Astrocyte of the hippocampus (primary cell): ENCODE measurements at regions not wholly inside any gene's neighbourhood (a gene's known extent, or its start where the extent isn't known, plus 50 kb on each side); places are given as distances from the start of the nearest gene placed in this dataset.

Experiments
- DNase-seq: peaks from one replicate; pipeline ENCODE4 v3.0.0; 2011; ENCODE audit warnings: low read depth, low spot score

DNA sequence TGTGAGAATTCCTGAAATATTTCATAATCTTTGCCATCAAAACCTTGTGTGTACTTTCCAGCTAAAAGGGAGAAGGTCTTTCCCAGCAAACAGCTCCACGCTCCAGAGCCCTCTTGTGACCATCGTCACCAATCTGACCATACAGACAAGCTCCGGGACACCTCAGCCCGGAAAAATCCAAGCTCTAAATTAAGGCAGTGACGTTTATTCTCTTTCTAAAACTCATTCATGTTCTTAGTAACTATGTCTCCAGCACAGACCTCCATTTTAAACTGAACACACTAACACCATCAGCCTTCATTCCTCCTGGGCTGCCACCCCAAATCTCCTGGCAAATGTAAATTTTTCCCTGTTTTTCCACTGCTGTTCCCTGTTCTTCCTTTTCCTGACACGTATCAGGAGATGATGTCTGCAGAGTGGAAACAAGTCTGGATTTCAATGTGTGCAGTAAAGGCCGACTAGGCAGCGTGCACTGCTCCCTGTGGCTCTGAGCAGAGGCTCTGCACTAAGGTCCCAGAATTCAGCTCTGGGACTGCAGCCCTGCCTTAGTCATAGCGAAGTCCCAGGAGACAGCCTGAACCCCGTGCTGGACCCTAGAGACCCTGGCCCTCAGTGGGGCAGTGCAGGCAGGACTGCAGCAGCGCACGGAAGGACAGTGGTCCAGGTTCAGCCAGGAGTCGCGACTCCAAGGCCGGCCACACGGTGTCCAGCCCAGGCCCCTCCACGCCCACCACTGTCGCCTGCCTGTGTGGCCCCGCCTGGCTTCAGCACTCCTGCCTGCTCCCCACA, 452.5 kb upstream of the SALL3 start:
- peak; percentile 45 for DNase-seq

DNA sequence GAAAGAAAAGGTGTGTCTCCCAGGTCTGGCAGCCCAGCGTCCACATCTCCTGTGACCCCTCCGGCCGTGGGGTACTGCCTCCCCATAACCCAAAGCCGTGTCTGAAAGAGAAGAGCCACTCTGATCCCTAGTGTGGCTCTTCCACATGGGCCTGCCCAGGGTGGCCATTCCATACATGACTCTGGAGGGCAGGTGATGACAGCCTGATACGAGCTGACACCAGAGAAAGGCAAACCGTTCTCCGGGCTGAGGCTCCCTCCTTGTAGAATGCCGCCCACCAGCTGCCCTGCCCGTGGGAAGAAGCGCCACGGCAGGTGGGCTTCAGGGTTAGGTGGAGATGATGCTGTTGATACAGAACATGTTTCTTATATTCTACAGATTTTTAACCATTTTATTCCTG, 451.6 kb upstream of the SALL3 start:
- DNase-seq: no peak

DNA sequence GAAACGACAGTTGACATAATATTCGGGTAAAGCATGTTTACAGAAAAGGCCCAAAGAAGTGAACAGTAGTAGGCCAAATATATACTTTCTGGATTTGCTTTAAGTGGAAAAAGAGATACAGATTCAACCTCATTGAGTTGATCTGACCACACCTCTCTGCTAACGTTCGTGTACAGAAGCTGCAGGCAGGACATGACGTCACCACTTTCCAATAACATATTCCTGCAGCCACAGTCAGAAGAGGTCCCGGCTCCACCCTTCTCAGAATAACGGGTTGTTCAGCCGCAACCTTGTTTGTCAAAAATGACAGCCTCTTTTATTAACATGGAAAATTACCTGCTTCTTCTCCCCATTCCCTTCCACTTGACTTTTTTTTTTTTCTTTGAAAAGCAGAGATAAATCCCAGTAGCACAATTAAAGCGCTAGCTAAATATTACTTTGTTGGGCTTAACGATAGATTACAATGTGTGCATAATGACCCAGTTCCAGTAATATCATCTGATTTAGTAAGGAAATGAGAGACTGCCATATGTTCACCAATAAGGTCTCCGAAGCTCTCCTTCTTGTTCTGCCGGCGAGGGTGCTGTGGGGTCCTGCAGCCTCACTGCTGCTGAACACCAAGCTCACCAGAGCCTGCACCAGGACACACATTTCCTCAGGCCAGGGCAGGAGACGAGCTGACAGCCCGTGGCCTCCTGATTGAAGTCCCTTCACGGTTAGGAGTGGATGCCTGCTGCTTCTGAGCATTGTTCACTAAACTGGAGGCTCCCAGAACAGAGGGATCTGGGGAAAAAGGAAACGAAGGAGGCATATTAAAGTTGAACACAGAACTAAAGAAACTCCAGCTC, 451.0 kb upstream of the SALL3 start:
- DNase-seq: peak; percentile 16

DNA sequence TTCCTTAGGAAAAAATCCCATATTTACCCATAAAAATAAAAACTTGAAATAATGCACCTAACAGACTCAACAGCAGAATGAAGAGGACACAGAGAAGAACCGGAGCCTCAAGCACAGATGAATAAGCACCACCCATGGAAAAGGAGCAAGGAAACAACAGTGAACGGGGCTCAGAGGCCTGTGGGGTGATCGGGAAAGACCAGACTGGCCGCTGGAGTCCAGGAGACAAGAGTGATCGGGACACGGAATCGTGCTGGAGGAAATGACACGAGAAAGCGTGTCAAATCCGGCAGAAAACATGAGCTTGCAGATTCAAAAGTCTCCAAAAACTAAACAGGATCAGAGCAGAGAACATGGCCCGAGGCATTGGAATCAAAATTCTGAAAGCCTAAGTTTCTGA, 448.0 kb upstream of the SALL3 start:
- no peak for DNase-seq

DNA sequence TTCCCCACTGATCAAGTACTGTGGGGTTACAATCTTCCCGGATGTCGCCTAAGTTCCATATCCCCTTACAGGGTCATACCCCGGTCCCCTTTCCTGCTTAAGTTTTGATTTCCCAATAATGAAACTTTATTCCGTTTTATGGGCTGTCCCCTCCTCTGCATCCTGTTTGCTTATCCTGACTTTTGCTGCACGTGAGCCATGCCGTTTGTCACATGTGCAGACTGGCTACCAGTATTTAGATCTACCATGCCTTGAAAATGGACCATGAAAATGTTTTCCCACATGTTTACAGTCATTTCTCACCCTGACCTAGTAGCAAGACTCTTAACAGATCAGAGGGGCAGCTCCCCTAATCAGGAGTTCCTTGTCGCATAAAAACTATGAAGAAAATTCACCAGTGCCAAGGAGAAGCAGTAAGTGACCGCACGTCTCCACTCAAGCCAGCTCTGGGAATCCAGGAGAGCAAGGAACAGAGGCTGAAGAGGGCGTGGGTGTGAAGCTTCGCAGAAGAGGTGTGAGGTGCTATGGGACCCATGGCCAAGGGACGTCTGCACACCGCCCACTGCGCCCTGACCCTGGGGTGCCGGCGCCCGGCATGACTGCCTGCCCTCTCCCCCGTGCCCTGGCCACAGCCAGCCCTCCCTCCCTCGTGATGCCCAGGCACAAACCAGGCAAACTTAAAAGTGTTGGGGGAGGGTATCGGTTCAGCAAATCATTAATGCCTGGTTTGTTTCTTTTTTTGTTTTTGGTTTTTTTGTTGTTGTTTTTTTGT, 440.8 kb upstream of the SALL3 start:
- no peak for DNase-seq

DNA sequence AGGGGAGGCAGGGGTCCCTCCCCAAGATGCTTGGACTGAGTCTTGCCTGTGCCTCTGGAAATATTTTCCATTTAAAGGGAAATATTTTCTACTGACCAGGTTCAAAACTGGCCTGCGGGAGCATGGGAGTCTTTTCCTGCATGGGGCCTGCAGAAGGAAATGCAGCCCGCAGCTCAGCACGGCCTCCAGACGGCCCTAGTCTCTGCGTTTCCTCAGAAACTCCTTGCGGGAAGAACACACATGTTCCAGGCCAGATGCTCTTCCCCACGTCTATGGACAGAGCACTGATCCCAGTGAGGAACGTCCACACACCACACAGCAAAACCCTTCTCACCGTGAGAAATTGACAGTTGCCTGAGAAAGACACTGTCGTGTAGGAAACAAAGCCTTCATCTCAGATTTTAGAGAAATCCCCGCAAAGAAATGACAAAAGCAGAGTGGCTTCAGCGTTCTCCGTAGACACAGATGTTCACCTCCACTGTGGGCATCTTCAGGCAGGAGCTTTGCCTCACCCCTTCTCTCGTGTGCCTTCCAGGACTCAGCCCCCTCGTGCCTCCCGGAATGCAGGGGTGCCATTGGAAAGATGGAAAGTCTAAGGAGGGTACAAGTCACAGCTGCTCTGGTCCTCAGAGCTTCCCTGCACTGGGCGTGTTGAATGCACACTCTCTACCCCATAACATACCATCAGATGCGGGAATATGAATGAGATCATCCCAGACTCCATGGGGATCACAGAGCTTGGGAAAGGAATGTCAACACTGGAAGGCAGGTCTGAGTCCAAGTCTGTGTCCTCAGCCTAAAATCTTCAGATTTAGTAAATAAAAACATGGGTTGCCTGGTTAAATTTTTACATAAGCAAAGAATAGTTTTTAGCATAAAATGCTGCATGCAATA, 438.7 kb upstream of the SALL3 start:
- peak; percentile 16 for DNase-seq

DNA sequence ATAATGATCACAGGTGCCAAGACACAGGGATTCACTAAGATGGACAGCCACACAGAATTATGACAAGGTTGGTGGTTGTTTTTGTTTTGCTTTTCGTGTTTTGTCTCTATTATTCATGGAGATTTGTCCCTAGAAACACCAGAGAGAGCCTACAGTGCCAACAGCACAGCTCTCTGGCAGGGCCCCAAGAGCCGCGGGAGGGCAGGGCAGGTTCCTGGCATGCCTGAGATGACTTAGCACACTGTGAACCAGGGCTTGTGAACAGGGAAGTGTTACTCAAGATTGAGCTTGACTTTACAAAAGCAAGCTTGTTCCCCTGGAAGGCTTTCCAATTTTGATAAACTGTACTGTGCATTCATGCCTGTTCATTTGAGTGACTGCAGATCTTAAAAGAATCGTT, 437.4 kb upstream of the SALL3 start:
- DNase-seq: peak; percentile 95

DNA sequence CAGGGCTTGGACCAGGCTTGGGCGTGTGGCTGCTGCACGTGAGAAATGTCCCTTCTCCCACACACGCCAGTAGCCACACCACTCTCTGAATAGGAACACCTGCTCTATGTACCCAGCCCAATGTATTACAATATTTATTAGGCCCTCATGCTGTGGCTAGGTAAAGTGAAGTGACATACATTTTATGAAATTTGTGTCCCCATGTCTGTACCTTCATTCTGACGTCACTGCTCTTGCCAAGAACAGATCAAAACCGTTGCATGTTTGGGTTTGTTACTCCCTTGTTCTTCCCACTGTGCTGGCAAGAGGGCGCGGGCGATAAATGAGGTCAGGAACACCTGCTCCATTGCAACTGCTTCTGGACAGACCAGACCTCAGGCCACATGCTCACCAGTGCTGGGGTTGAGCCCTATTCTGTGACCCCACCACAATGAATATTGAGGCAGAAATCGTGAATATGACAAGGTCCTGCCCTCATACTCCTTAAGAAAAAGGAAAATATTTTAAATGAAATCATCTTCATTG, 436.4 kb upstream of the SALL3 start:
- no peak for DNase-seq

DNA sequence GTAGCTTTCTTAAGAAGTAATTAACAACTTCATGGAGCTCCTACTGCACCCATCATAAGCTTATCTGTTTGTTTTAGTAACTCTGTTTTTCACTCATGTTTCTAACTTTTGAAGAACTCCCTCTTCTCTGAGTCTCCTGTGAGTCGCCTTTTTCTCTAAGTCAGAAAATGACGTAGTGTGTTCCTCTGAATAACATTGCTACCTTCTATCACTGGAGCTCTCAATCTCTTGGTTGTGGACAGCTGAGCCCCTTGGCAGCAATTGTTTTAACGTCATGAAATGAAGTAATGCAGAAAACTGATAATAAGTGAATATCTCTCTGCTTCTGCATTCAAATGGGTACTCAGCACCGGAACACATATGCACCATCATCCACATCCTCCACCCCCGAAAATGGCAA, 433.3 kb upstream of the SALL3 start:
- DNase-seq: no peak

DNA sequence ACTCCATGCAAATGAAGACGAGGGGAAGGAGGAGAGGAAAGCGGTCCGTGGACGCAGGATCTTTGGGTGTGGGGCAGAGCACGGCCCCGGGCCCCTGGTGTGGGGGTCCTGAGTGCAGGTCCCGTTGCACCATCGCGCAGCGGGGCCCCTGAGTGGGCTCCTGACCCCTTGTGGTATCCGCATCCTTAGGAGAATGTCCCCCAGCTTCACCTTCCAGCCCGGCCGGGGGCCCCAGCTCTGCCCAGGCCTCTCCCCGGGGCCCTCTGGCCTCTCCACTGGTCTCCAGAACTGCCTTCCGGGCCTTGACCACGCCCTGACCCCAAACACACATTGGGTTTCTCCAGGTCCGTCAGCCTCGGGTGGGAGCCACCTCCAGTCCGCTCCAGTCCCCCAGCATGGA, 431.8 kb upstream of the SALL3 start:
- DNase-seq: no peak

DNA sequence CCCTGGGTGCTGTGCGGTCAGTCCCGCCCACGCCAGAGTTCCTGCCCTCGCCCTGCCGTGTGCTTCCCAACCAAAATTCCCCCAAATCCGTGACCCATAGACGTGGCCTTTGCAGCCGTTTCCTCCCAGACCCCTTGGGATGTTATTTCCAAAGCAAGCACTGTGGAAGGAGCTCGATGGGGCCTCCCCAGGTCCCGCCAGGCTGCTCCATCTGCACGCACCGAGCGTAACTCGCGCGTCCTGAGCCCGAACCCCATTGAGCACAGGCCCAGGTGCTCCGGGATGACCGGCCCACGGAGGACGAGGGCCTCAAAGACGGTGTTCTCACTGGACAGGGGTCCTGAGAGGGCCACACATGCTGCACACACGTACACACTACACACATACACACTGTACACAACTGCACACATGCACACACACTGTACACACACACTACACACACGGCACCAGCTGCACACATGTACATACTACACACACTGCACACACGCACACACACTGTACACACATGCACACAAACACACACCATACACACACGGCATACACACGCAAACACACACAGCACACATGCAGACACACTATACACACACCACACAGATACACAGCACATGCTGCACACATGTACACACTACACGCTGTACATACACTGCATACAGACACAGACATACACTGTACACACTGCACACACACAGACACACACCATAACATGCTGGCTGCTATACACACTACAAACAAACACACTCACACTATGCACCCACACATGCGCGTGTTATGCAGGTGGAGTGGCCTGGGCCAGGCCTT, 431.2 kb upstream of the SALL3 start:
- DNase-seq: no peak

DNA sequence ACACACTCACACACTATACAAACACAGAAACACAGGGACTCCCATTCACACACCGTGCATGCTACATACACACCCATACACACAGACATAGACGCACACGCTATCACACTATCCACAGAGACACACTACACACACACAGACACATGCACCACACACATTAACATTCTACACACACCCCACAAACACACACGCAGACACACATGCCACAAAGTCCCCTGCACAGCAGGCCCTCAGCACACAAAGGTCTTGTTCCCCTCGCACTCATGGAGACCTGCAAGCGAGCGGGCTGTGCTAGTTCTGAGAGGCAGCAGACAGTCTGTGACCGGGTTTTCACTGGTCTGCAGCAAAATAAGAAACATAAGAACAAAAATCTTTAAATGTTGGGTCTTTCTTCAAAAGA, 429.6 kb upstream of the SALL3 start:
- no peak for DNase-seq

DNA sequence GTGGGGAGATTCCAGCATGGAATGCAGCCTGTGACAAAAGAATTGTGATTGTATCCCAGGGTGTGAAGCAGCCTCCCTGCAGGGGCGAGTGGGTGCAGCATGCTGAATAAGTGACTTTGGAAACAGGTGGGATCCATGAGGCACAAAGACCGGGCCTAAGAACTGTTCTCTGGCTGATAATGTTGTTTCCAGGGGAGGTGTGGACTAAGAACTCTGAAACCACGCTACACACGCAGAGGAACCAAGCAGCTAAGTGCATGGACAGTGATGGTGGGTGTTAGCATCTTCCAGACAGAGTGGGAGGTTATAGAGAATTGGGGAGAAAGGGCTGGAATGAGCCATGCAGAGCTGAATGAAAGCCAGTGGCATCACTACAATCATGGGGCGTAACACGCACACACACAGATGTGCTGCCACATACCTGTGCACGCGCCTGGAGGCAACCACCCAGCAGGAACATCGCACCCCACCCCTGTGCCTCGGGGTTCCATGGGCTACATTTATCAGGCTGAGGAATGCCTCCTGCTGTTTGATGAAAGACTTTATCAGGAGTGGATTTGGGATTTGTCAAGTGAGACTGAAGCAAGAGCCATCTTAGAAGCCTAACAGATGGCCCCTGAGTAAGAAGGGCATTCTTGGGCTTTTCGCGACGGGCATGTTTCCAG, 424.5 kb upstream of the SALL3 start:
- no peak for DNase-seq

DNA sequence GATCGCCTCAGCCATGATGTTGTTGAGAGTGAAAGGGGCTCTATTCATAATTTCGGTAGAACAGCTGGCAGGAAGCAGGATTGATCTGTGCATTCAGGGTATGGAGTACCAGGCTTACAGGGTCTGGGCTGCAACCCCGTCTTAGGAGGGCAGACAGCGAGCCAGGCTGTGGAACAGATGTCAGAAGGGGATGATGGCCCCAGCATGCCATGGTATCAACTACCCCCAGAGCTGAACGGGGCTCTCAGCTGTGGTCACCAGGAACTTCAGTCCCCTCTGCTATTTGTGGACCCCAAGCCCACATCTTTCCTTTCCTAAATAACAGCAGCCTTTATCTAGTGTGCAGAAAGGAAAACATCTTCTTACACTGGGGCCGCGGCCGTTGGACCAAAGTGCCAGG, 422.2 kb upstream of the SALL3 start:
- no peak for DNase-seq

DNA sequence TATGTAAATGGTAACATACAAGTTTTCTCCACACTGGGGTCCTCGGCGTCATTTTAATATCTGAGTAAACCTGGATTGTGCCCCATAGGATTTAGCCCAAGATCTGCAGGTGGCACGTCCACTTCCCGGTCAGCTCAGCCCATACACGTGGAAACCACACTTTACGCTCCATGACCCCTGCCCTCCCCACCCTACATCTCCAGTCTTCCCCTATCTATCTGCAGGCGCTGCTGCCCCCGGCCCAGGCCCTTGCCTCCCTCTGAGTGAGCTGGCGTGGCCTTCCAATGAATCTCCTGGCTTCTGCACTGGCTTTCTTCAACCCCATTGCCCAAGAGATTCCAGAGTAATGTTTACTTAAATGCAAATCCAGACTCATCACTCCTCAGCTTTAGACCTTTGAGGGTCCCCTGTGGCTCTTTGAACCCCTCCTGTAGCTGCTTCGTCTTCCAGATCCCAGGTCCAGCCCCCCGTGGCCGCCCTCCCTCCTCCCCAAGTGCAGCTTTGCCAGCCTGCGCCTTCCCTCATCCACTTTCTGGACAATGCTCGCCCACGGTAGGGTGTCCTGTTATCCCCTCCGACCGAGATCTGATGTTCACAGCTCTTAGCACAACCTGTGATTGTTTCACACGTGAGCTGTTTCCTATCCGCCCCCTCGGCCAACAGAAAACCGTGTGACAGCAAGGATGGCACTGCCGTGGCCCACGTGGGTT, 421.4 kb upstream of the SALL3 start:
- no peak for DNase-seq

DNA sequence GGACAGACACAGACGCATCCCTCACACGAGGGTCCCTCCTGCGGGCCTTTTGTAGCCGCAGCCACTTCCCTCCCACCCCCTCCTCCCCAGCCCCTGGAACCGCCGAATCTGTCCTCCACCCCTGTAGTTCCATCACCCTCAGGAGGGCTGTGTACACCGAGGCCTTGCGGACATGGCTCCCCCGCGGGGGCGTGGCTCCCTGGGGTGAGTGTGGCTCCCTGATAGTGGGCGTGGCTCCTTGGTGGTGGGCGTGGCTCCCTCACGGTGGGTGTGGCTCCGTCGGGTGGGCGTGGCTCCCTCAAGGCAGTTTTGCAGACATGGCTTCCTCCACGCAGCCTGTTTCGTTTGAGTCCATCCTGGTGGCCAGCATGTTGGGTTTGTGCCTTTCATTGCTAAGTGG, 420.7 kb upstream of the SALL3 start:
- no peak for DNase-seq

DNA sequence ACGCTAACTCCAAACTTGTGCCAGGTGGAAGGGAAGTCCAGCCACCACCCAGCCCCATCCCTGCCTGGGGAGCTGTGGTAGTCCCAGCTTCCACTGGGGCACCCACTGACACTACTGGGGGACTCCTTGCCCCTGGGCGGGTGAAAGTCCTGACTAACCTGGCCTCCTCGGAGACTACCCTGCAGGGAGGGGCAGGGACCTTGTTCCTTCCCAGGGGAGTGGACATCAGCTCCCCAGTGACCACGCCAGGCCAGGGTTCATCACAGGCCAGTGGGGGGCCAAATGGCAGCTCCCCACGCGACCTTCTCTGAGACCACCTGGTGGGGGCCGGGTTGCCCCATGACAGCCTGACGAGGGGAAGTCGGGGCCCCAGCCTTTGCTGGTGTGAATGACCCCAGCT, 420.0 kb upstream of the SALL3 start:
- no peak for DNase-seq

DNA sequence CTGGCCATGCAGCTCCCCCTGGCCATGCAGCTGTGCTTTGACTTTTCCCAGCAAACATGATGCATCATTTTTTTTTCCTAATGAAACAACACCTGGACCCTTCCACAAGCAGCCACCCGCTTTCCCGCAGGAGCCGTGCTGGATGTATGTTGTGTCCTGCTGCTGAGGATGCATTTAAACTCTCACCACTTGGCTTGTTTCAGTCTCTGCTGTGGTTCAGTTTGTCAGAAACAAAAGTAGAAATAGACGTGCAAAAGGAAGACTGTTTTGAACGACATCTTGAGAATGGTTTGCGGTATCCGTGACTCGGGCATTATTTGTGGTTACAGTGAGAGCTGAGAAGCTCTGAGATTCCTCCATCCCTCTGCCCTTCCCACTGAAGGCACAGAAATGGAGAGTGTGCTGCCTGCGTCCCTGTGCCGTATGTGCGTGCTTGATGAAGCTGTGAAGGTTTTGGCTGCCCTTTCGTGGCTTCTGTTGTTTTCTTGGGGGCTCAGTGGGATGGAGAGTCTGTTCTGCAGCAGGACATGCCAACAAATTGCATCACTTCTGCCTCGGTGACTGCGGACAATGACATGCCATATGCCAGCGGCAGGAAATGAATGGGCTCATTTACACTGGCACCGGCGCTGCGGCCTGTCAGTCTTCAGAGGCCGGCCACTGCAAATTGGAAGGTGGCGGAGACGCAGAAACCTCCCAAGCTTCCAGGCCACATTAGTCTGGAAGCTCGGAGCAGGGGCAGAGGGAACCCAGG, 417.7 kb upstream of the SALL3 start:
- peak; percentile 92 for DNase-seq
